HCEC 1CT (cell line): ENCODE measurements at regions not wholly inside any gene's neighbourhood (a gene's known extent, or its start where the extent isn't known, plus 50 kb on each side); places are given as distances from the start of the nearest gene placed in this dataset.

Experiments used
- DNase-seq: peaks from one replicate; pipeline ENCODE4 v3.0.0-alpha.2; 2017

- no peak for DNase-seq
These were observed 61.6 kb upstream of the GPR12 start for GRCh38 chr13:26822146-26822545.

- DNase-seq, result no peak
These were observed 61.1 kb upstream of the GPR12 start for GRCh38 chr13:26821672-26822071.

GRCh38 chr13:26820871-26821270 lies 60.3 kb upstream of the GPR12 start:
- no peak for DNase-seq

- no peak for DNase-seq
These were observed 58.5 kb upstream of the GPR12 start for GRCh38 chr13:26819046-26819445.

GRCh38 chr13:26816881-26817280 lies 56.3 kb upstream of the GPR12 start:
- no peak for DNase-seq

- no peak for DNase-seq
These were observed 53.4 kb upstream of the GPR12 start for GRCh38 chr13:26813980-26814348.

- DNase-seq, result no peak
These were observed 52.9 kb upstream of the GPR12 start for GRCh38 chr13:26813321-26813979.

- DNase-seq, result no peak
These were observed 51.0 kb upstream of the GPR12 start for GRCh38 chr13:26811581-26811980.
